Coronary artery (tissue), 2 donors: ENCODE measurements at regions not wholly inside any gene's neighbourhood (a gene's known extent, or its start where the extent isn't known, plus 50 kb on each side); places are given as distances from the start of the nearest gene placed in this dataset.
A peak's percentile ranks its signal among the peaks of the same experiment; 100 is the strongest.
"Not testable (repeated sequence)": the region's sequence is repeated elsewhere in the genome, so short reads cannot be mapped to it uniquely, and the experiment has no call there.

Experiments
- DNase-seq: peaks from one replicate; pipeline ENCODE4 v3.0.0-alpha.2; 2017; ENCODE audit warnings: low spot score
- H3K27ac ChIP-seq, 2 donors: fragments of 200-600 bp; sonication (generic); one replicate each; pipeline ENCODE4 v1.5.1; 2016 to 2019
- H3K4me3 ChIP-seq: fragments of 200-600 bp; sonication (generic); 2 replicates; pipeline ENCODE4 v1.5.1; 2016; ENCODE audit warnings: mild to moderate bottlenecking, moderate library complexity
- TF ChIP-seq, protein P1 (sequence below): fragments of 200-600 bp; sonication (generic); IDR thresholded peaks from one replicate; pipeline ENCODE4 v1.5.1; 2019; ENCODE audit warnings: antibody characterized with exemption

DNA sequence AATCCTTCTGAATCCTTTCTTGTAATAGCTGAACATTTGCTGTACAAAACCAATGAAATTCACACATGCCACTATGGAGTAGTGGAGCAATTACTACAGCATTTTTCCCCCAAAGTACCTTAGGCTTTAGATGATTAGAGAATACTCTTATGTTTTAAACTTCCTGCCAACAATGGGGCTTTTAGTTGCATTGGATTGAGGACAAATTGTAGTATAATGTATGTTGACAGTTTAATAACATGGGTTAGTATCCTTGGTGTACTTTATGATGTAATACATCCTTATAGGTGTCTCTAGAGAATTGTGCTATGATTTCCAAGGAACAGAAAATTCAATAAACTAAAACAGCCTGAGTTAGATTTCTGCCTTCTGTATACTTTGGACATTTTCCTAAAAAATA lies 422.7 kb upstream of the GRAMD2B start:
- TF ChIP-seq, protein P1, sequence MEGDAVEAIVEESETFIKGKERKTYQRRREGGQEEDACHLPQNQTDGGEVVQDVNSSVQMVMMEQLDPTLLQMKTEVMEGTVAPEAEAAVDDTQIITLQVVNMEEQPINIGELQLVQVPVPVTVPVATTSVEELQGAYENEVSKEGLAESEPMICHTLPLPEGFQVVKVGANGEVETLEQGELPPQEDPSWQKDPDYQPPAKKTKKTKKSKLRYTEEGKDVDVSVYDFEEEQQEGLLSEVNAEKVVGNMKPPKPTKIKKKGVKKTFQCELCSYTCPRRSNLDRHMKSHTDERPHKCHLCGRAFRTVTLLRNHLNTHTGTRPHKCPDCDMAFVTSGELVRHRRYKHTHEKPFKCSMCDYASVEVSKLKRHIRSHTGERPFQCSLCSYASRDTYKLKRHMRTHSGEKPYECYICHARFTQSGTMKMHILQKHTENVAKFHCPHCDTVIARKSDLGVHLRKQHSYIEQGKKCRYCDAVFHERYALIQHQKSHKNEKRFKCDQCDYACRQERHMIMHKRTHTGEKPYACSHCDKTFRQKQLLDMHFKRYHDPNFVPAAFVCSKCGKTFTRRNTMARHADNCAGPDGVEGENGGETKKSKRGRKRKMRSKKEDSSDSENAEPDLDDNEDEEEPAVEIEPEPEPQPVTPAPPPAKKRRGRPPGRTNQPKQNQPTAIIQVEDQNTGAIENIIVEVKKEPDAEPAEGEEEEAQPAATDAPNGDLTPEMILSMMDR: no peak
- no peak overlapping the region for H3K27ac ChIP-seq
- H3K4me3 ChIP-seq: no peak overlapping the region
- no peak for DNase-seq

DNA sequence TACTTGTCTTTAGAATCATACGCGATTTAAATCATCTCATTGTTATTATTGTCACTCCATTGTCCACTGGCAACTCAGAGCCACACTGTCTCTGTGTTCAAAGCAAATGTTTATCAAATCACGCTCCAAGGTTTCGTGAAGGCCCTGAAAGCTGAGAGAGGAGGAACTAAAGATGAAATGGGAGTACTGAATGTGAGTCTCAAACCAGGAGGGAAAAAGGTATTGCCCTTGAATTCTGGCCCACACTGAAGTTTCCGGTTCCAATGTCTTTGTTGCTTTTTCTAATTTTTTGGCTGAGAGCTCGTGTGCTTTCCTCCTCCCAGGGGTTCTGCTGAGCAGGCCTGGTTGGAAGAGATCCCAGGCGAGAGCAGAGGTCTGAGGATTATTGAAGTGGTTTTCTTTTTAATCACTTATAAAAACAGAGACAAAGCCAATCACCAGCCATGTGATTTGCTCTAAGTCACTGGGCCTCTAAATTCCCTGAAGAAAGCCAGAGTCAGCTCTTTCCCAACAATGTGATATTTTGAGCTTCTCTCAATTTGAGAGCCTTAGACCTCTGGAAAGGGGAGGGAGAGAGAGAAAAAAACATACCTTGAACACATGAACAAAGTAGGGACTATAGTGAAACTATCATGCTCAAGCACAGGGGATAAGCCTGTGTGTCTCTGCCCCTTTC lies 420.8 kb upstream of the GRAMD2B start:
- H3K4me3 ChIP-seq: peak overlapping the region; percentile 25
- DNase-seq: peak; percentile 74
- TF ChIP-seq, protein P1: no peak
- peak overlapping the region; percentile 74 to 80 for H3K27ac ChIP-seq

DNA sequence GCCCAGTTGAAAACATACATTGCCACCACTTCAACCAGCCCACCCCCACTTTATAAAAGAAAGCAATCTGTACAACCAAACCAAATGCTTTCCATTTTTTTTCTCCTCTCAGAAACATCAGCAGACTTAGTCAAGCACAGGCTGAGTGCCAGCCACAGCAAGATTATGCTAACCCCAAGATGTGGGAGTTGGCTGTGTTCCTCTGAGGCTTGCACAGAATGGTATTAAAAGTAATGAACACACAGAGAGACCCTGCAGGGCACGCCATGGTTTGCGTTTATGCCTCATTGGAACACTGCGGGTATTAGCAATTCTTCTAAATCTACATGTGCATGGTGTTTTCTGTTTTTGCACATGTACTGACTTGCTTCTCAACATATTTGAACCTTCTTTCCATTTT lies 419.9 kb upstream of the GRAMD2B start:
- peak overlapping the region; percentile 74 to 80 for H3K27ac ChIP-seq
- H3K4me3 ChIP-seq: peak overlapping the region; percentile 25
- no peak for DNase-seq
- TF ChIP-seq, protein P1: no peak

DNA sequence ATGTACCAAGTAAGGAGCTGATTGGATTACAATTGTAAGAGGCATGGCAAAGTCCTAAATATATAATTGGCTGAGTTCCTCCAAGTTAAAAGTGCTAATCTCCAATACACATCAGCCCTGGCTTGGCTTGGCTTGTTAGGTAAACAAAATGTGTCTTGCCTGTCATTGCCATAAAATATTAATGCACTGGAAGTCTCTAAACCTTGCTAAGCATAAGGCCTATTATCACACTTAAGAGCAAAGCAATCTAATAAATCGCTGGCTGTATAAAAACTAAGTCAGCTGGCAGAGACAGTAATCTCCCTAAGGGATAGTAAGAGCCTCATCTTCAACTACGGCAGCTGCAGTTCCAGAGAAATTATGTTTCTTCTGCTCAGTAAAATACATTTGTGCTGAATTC lies 418.6 kb upstream of the GRAMD2B start:
- DNase-seq: no peak
- TF ChIP-seq, protein P1: no peak
- H3K27ac ChIP-seq: no peak overlapping the region
- no peak overlapping the region for H3K4me3 ChIP-seq

DNA sequence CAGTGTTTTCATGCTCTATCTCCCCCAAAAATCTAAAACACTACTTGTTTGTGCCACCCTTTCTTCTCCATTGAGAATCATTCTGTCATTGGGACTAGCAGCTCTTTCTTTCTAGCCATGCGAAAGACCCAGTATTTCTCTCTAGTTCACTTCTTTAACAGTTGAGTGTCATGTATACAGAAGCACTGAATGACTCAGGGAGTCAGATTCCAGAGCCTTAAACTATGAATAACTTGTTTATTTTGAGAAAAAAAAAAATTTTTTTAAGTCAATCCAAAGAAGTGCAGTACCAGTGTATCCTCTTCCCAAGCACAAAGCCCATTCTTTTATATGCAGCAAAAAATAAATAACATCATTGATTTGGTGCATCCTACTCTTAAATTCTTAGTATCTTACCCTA lies 415.4 kb upstream of the GRAMD2B start:
- TF ChIP-seq, protein P1: no peak
- DNase-seq: no peak
- no peak overlapping the region for H3K4me3 ChIP-seq
- no peak overlapping the region for H3K27ac ChIP-seq

DNA sequence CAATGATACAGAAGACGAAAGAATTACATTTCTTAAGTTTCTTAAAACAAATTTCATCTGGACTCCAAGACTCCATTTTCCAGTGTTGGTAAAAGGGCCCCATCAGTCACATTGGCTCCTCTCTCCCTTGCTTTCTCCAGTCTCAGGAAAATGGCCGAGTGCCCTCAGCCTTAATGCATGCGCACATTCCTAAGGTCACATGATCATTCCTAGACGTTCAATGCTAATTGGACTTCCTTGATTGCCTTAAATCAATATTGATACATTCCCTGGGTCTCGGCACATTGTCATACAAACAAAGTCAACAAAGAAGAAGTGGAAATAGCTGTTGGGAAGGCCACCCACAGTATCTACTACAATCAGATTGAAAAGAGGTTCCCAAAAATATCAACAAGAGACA lies 413.6 kb upstream of the GRAMD2B start:
- no peak overlapping the region for H3K4me3 ChIP-seq
- no peak for DNase-seq
- no peak overlapping the region for H3K27ac ChIP-seq
- TF ChIP-seq, protein P1: no peak

DNA sequence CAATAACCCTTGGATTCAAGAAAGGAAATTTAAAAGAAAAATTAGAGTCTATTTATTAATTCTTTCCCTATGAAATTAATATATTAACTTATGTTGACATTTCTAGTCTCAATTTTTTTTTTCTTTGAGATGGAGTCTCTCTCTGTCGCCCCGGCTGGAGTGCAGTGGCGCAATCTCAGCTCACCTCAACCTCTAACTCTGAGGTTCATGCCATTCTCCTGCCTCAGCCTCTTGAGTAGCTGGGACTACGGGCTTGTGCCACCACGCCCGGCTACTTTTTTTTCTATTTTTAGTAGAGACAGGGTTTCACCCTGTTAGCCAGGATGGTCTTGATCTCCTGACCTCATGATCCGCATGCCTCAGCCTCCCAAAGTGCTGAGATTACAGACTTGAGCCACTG lies 411.7 kb upstream of the GRAMD2B start:
- not testable (repeated sequence) for H3K27ac ChIP-seq, DNase-seq, H3K4me3 ChIP-seq

DNA sequence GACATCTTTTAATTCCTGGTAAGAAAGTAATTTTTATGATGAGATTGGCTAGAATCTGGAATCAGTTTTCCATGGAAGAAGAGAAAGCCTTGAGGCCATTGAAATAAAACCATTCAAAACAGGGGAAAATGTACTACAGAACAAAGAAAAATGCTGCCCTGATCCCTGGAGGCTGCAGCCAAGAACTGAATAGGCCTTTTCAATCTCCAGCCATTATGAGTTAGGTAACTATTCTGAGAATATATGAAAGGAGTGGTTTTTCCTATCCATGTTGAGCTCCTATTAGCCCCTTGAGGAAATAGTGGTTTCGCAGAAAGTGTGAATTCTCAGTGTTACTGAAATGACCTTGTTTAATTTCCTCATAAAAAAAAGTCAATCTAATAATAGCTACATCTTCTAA lies 408.5 kb upstream of the GRAMD2B start:
- Histone ChIP-seq H3K27ac (no peak overlapping the region), H3K4me3 (peak overlapping the region; percentile 14)
- TF ChIP-seq, protein P1: no peak
- DNase-seq: no peak
